CD4-positive, alpha-beta T cell (primary cell): ENCODE measurements at regions not wholly inside any gene's neighbourhood (a gene's known extent, or its start where the extent isn't known, plus 50 kb on each side); places are given as distances from the start of the nearest gene placed in this dataset.

Experiments
- ATAC-seq: fragments of 200-7000 bp; cut with Tn5 transposase; one replicate; pipeline ENCODE4 v1.10.0; 2022; ENCODE audit warnings: mild to moderate bottlenecking; ENCODE audit not compliant: poor library complexity
- CTCF ChIA-PET: fragments of 350-600 bp; sonication (Branson Sonifier 250); formaldehyde crosslinking; loops from one replicate; lab custom pipeline; 2021; ENCODE audit warnings: antibody characterized with exemption, inconsistent platforms; lab: Charles Lee
- POLR2A ChIA-PET: fragments of 350-600 bp; sonication (Branson Sonifier 250); formaldehyde crosslinking; loops from one replicate; lab custom pipeline; 2021; ENCODE audit warnings: antibody characterized with exemption, inconsistent platforms; lab: Charles Lee
- DNase-seq, 14 experiments: peaks; one replicate each; pipeline ENCODE4 v3.0.0-alpha.2; 2013 to 2020; ENCODE audit warnings: mixed read lengths in 2 of 14
- H3K27ac ChIP-seq, 2 donors: one replicate each; pipeline versions ENCODE4 v1.5.1 to v1.7.0; 2013; ENCODE audit warnings: low read length in 2 of 2, low read depth in 1 of 2, mild to moderate bottlenecking in 1 of 2
- H3K27me3 ChIP-seq, 2 experiments: 1 replicate in 1 of 2; 2 replicates in 1 of 2; pipeline versions ENCODE4 v1.6.1 to v1.7.0; 2013; ENCODE audit warnings: low read length in 2 of 2, control low read depth in 1 of 2, mild to moderate bottlenecking in 1 of 2, moderate library complexity in 1 of 2; ENCODE audit not compliant: insufficient read depth in 2 of 2, control insufficient read depth in 1 of 2
- H3K36me3 ChIP-seq: one replicate; pipeline ENCODE4 v1.6.1; 2013; ENCODE audit warnings: low read length, control low read depth; ENCODE audit not compliant: insufficient read depth
- H3K4me1 ChIP-seq: one replicate; pipeline ENCODE4 v1.6.1; 2013; ENCODE audit warnings: low read length, control low read depth; ENCODE audit not compliant: insufficient read depth
- H3K4me3 ChIP-seq: one replicate; pipeline ENCODE4 v1.5.1; 2013; ENCODE audit warnings: mild to moderate bottlenecking, low read length, moderate library complexity
- H3K9me3 ChIP-seq, 2 experiments: 1 replicate in 1 of 2; 2 replicates in 1 of 2; pipeline versions ENCODE4 v1.6.1 to v1.7.0; 2013; ENCODE audit warnings: low read length in 2 of 2, mild to moderate bottlenecking in 2 of 2, control low read depth in 1 of 2, moderate library complexity in 1 of 2; ENCODE audit not compliant: control insufficient read depth in 1 of 2, insufficient read depth in 1 of 2
- H3K27ac Mint-ChIP-seq: one replicate; pipeline ENCODE4 v1.8.0; 2020; ENCODE audit warnings: mixed read lengths
- H3K27me3 Mint-ChIP-seq: one replicate; pipeline ENCODE4 v1.8.0; 2021; ENCODE audit warnings: mixed read lengths
- H3K36me3 Mint-ChIP-seq: one replicate; pipeline ENCODE4 v1.8.0; 2021; ENCODE audit warnings: low read depth, mixed read lengths
- H3K4me1 Mint-ChIP-seq: one replicate; pipeline ENCODE4 v1.8.0; 2021; ENCODE audit warnings: low read depth, mixed read lengths
- H3K4me3 Mint-ChIP-seq: one replicate; pipeline ENCODE4 v1.8.0; 2020; ENCODE audit warnings: mild to moderate bottlenecking, mixed read lengths
- H3K9me3 Mint-ChIP-seq: one replicate; pipeline ENCODE4 v1.8.0; 2020; ENCODE audit warnings: mixed read lengths
- CTCF ChIP-seq: fragments of 200-600 bp; IDR thresholded peaks from one replicate; pipeline ENCODE4 v1.8.0; 2022; ENCODE audit warnings: antibody characterized with exemption, mild to moderate bottlenecking
- intact Hi-C, 2 experiments: fragments of 100-400 bp; cut with DNase I in 1 of 2; cut with micrococcal nuclease in 1 of 2; formaldehyde crosslinking; loops; one replicate each; pipeline versions ENCODE4 v1.15.1 to v1.9.0; 2023 to 2025; cut with DNase I, micrococcal nuclease

- no peak for DNase-seq
- Mint-ChIP-seq H3K36me3 (no peaks in the 10 kb centered on the region), H3K4me1 (no peaks in the 10 kb centered on the region), H3K9me3 (no peaks in the 10 kb centered on the region), H3K27ac (no peak overlapping the region), H3K4me3 (no peak overlapping the region), H3K27me3 (no peaks in the 10 kb centered on the region)
- no peak for ATAC-seq
- CTCF ChIA-PET: no interaction called here
- Histone ChIP-seq H3K27me3 (no peaks in the 10 kb centered on the region), H3K36me3 (no peaks in the 10 kb centered on the region), H3K9me3 (no peaks in the 10 kb centered on the region), H3K4me1 (no peaks in the 10 kb centered on the region), H3K27ac (no peak overlapping the region), H3K4me3 (no peak overlapping the region)
- intact Hi-C loops: no loop called here
- TF ChIP-seq CTCF: no peak
- POLR2A ChIA-PET: no interaction called here
Observed at GRCh38 chr7:23955145-23955544, 245.1 kb downstream of the STK31 start.

GRCh38 chr7:23955600-23956149 is 245.7 kb downstream of the STK31 start:
- H3K27ac Mint-ChIP-seq: no peak overlapping the region

GRCh38 chr7:23956772-23957576 is 247.0 kb downstream of the STK31 start:
- H3K36me3 ChIP-seq: no peaks in the 10 kb centered on the region
- no peak overlapping the region for H3K27ac ChIP-seq
- Mint-ChIP-seq H3K36me3 (no peaks in the 10 kb centered on the region), H3K27me3 (peaks cover 5% of the 10 kb centered on the region), H3K27ac (no peak overlapping the region), H3K4me3 (no peak overlapping the region), H3K9me3 (no peaks in the 10 kb centered on the region), H3K4me1 (no peaks in the 10 kb centered on the region)
- ChIA-PET CTCF (no interaction called here), POLR2A (no interaction called here)
- TF ChIP-seq CTCF: no peak
- ATAC-seq (no peak), DNase-seq (no peak)
- intact Hi-C loops: no loop called here
- H3K4me3 ChIP-seq: no peak overlapping the region
- H3K4me1 ChIP-seq: no peaks in the 10 kb centered on the region
- H3K27me3 ChIP-seq: no peaks in the 10 kb centered on the region
- no peaks in the 10 kb centered on the region for H3K9me3 ChIP-seq

More at GRCh38 chr7:23955600-23956149, 245.7 kb downstream of the STK31 start:
- Histone ChIP-seq H3K4me3 (no peak overlapping the region), H3K9me3 (no peaks in the 10 kb centered on the region), H3K27ac (no peak overlapping the region), H3K36me3 (no peaks in the 10 kb centered on the region), H3K4me1 (no peaks in the 10 kb centered on the region), H3K27me3 (no peaks in the 10 kb centered on the region)
- no peak for ATAC-seq
- intact Hi-C loops: no loop called here
- CTCF ChIA-PET: no interaction called here
- Mint-ChIP-seq H3K9me3 (no peaks in the 10 kb centered on the region), H3K4me3 (no peak overlapping the region), H3K4me1 (no peaks in the 10 kb centered on the region), H3K36me3 (no peaks in the 10 kb centered on the region), H3K27me3 (no peaks in the 10 kb centered on the region)
- no peak for TF ChIP-seq CTCF
- no peak for DNase-seq
- POLR2A ChIA-PET: no interaction called here
